HG03520 (cell line): ENCODE measurements at regions not wholly inside any gene's neighbourhood (a gene's known extent, or its start where the extent isn't known, plus 50 kb on each side); places are given as distances from the start of the nearest gene placed in this dataset.
A peak's percentile ranks its signal among the peaks of the same experiment; 100 is the strongest.

ENCODE experiments used
- ATAC-seq: cut with Tn5 transposase; IDR thresholded peaks from one replicate; pipeline ENCODE4 v1.9.1; 2021; ENCODE audit warnings: mild to moderate bottlenecking, moderate library complexity; ENCODE audit not compliant: unreplicated experiment

- no peak for ATAC-seq
Observed at GRCh38 chr2:221334481-221335218, 237.5 kb downstream of the EPHA4 start.

DNA sequence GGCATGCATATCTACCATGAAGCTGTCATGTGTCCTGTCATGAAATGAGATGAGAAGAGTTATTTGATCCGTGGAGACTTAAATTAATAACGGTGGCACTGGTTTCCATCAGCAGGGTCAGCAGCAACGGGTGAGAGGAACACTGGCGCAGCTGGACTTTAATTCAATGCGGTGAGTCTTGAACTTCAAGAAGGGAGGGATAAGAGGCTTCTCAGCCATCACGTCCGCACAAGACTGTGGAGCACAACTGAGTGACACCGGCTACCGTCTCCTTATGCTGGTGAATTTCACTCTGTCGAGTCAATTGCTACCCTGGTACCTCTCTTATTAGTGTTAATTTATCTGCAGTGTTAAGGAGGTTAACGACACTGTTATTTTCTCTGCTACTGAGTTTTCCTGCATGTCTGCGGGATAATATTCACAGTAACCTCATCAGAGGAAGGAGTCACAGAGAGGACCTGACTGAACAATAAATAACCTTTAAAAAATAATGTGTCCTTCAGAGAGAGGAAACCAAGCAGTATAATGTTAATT is 236.8 kb downstream of the EPHA4 start:
- no peak for ATAC-seq

GRCh38 chr2:221336967-221337366 is 235.1 kb downstream of the EPHA4 start:
- ATAC-seq: no peak

GRCh38 chr2:221337957-221338685 is 234.0 kb downstream of the EPHA4 start:
- peak; percentile 69 for ATAC-seq

- ATAC-seq: no peak
Observed at GRCh38 chr2:221342388-221342787, 229.7 kb downstream of the EPHA4 start.

- ATAC-seq: no peak
Observed at GRCh38 chr2:221343524-221343923, 228.6 kb downstream of the EPHA4 start.

DNA sequence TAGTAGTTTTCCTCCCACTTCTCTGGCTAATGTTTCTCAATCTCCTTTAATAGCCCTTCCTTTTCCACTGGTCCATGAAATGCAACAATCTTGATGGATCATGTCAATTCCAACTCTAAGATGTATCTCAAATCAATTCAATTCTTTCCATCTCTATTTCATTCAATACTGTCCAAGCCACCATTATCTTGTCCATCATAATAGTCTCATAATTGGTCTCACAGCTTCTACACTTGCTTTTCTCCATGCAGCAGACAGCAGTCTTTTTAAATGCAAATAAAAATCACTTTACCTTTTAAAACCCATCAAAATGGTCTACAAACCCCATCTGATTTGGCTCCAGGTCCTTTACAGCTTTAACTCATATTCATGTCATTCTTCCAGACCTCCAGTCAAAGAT is 226.6 kb downstream of the EPHA4 start:
- ATAC-seq: no peak

- no peak for ATAC-seq
Observed at GRCh38 chr2:221346411-221346810, 225.7 kb downstream of the EPHA4 start.

DNA sequence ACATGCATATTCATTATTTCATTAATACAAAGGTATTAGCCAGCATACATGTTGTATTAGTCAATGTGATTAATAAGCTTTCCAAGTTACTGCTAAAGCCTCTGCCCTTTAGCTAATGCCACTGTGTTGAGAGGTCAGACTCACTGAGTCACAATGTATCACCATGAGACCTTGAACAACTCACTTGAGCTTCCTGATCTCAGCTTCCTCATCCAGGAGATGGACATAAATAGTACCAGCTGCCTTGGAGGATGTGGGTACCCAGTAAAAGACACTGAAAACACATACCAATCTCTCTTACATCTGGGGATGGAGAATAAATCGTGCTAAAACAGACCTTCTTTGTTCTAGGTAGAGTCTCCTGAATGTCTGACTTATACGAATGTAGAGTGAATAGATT is 224.6 kb downstream of the EPHA4 start:
- ATAC-seq: no peak

GRCh38 chr2:221350616-221351015 is 221.5 kb downstream of the EPHA4 start:
- ATAC-seq: no peak

- ATAC-seq: no peak
Observed at GRCh38 chr2:221353201-221353600, 218.9 kb downstream of the EPHA4 start.

- no peak for ATAC-seq
Observed at GRCh38 chr2:221360312-221360711, 211.8 kb downstream of the EPHA4 start.

DNA sequence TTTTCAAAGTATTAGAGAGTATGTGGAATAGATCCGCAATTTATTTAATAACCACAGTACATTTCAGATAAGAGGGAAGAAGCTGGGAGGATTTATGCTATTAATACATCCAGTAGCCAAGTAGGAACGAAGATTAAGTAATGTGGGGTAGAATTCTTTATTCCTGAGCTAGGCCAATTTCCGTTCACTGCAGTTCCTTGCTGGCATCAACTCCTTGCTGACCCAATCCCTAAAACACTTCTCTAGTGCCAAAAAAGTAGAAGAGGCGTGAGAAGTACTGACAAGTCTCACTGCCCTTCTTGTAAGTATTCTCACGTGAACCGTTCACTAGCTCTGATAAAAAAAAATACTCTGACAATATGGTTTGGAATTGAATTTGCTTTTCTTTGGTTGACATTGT is 211.4 kb downstream of the EPHA4 start:
- ATAC-seq: no peak

GRCh38 chr2:221361633-221362032 is 210.5 kb downstream of the EPHA4 start:
- no peak for ATAC-seq

- no peak for ATAC-seq
Observed at GRCh38 chr2:221364672-221365071, 207.4 kb downstream of the EPHA4 start.
